IMR-90 (cell line): ENCODE measurements at regions not wholly inside any gene's neighbourhood (a gene's known extent, or its start where the extent isn't known, plus 50 kb on each side); places are given as distances from the start of the nearest gene placed in this dataset.

ENCODE experiments used
- ATAC-seq: fragments of 200-7000 bp; cut with Tn5 transposase; 2 replicates; pipeline ENCODE4 v1.9.1; 2020; ENCODE audit warnings: low read depth, mild to moderate bottlenecking, moderate library complexity
- BruUV-seq: library from RNA; stranded (reverse); fragments of 400-500 nt; replicated peaks from 2 replicates; lab custom pipeline; 2021; lab: Mats Ljungman, UMichigan
- CTCF ChIA-PET: fragments of 300-600 bp; formaldehyde crosslinking; extraction: SDS; loops from one replicate; lab custom pipeline; 2021; ENCODE audit warnings: antibody characterized with exemption; lab: Yijun Ruan, JAX
- POLR2A ChIA-PET: fragments of 300-600 bp; sonication (Branson Sonifier 250); formaldehyde crosslinking; loops from one replicate; lab custom pipeline; 2022; ENCODE audit warnings: antibody characterized with exemption; ENCODE audit not compliant: unreplicated experiment; lab: Charles Lee
- DNase-seq: peaks from one replicate; pipeline ENCODE4 v3.0.0; 2013
- H2AFZ ChIP-seq: replicated peaks from 2 replicates; pipeline ENCODE3; 2013; ENCODE audit warnings: low read length, mild to moderate bottlenecking; ENCODE audit not compliant: poor library complexity
- H2AK5ac ChIP-seq: 2 replicates; pipeline ENCODE4 v1.6.1; 2013; ENCODE audit warnings: low read depth, low read length, inconsistent platforms
- H2AK9ac ChIP-seq: replicated peaks from 2 replicates; pipeline ENCODE3; 2013; ENCODE audit warnings: mild to moderate bottlenecking, low read depth, low read length, moderate library complexity; ENCODE audit not compliant: poor library complexity
- H2BK120ac ChIP-seq: 2 replicates; pipeline ENCODE4 v1.6.1; 2013; ENCODE audit warnings: low read depth, low read length, inconsistent platforms
- H2BK15ac ChIP-seq: 3 replicates; pipeline ENCODE4 v1.6.1; 2013; ENCODE audit warnings: low read depth, low read length, inconsistent platforms
- H2BK20ac ChIP-seq: 2 replicates; pipeline ENCODE4 v1.6.1; 2013; ENCODE audit warnings: low read depth, mild to moderate bottlenecking, inconsistent platforms, low read length, moderate library complexity
- H2BK5ac ChIP-seq: 2 replicates; pipeline ENCODE4 v1.6.1; 2013; ENCODE audit warnings: mild to moderate bottlenecking, low read depth, low read length, inconsistent platforms; ENCODE audit not compliant: poor library complexity, severe bottlenecking
- H3K14ac ChIP-seq: replicated peaks from 2 replicates; pipeline ENCODE4 v1.6.1; 2013; ENCODE audit warnings: low read depth, low read length, inconsistent platforms
- H3K18ac ChIP-seq: 2 replicates; pipeline ENCODE4 v1.6.1; 2013; ENCODE audit warnings: low read depth, low read length, control low read depth
- H3K23ac ChIP-seq: 2 replicates; pipeline ENCODE4 v1.6.1; 2013; ENCODE audit warnings: low read depth, low read length, inconsistent platforms
- H3K27ac ChIP-seq: 2 replicates; pipeline ENCODE4 v1.5.1; 2013; ENCODE audit warnings: mild to moderate bottlenecking, control low read depth, low read length; ENCODE audit not compliant: insufficient read depth
- H3K27me3 ChIP-seq: 2 replicates; pipeline ENCODE4 v1.6.1; 2013; ENCODE audit warnings: low read length; ENCODE audit not compliant: control insufficient read depth, insufficient read depth
- H3K36me3 ChIP-seq: 2 replicates; pipeline ENCODE4 v1.6.1; 2013; ENCODE audit warnings: low read length, mixed read lengths; ENCODE audit not compliant: control insufficient read depth, insufficient read depth
- H3K4ac ChIP-seq: 2 replicates; pipeline ENCODE4 v1.6.1; 2013; ENCODE audit warnings: low read depth, low read length, inconsistent platforms
- H3K4me1 ChIP-seq: 2 replicates; pipeline ENCODE4 v1.6.1; 2013; ENCODE audit warnings: low read length, mixed read lengths; ENCODE audit not compliant: control insufficient read depth, insufficient read depth
- H3K4me2 ChIP-seq: 2 replicates; pipeline ENCODE4 v1.6.1; 2013; ENCODE audit warnings: low read depth, mild to moderate bottlenecking, control low read depth, low read length, moderate library complexity
- H3K4me3 ChIP-seq: 2 replicates; pipeline ENCODE4 v1.5.1; 2013; ENCODE audit warnings: low read depth, mild to moderate bottlenecking, control low read depth, low read length, moderate library complexity; ENCODE audit not compliant: insufficient read depth
- H3K56ac ChIP-seq: 2 replicates; pipeline ENCODE4 v1.6.1; 2013; ENCODE audit warnings: low read length, inconsistent platforms; ENCODE audit not compliant: insufficient read depth; ENCODE audit errors: extremely low read depth
- H3K79me1 ChIP-seq, 2 experiments: 2 replicates each; pipeline ENCODE4 v1.6.1; 2013; ENCODE audit warnings: low read length in 2 of 2, inconsistent platforms in 1 of 2, low read depth in 1 of 2
- H3K9ac ChIP-seq: 2 replicates; pipeline ENCODE4 v1.6.1; 2013; ENCODE audit warnings: low read depth, low read length, control low read depth
- H3K9me1 ChIP-seq: 2 replicates; pipeline ENCODE4 v1.6.1; 2013; ENCODE audit warnings: low read length, inconsistent platforms; ENCODE audit not compliant: insufficient read depth
- H3K9me3 ChIP-seq: 2 replicates; pipeline ENCODE4 v1.6.1; 2013; ENCODE audit warnings: low read length; ENCODE audit not compliant: control insufficient read depth, insufficient read depth
- H4K20me1 ChIP-seq: 2 replicates; pipeline ENCODE4 v1.6.1; 2013; ENCODE audit warnings: low read length, inconsistent platforms; ENCODE audit not compliant: insufficient read depth
- H4K5ac ChIP-seq: 2 replicates; pipeline ENCODE4 v1.6.1; 2013; ENCODE audit warnings: mild to moderate bottlenecking, low read depth, low read length, control low read depth
- H4K8ac ChIP-seq, 2 experiments: 2 replicates each; pipeline ENCODE4 v1.6.1; 2013; ENCODE audit warnings: low read depth in 2 of 2, low read length in 2 of 2, control low read depth in 1 of 2, inconsistent platforms in 1 of 2
- H4K91ac ChIP-seq: 2 replicates; pipeline ENCODE4 v1.6.1; 2013; ENCODE audit warnings: low read depth, low read length, inconsistent platforms; ENCODE audit not compliant: insufficient read depth
- MAFK ChIP-seq: IDR thresholded peaks from 2 replicates; pipeline ENCODE4 v1.6.1; 2012; ENCODE audit warnings: low read depth, low read length, improper control_type of control experiment
- MAZ ChIP-seq: IDR thresholded peaks from 2 replicates; pipeline ENCODE4 v1.6.1; 2012; ENCODE audit warnings: low read depth, mild to moderate bottlenecking, low read length, improper control_type of control experiment, moderate library complexity, borderline replicate concordance
- SMC3 ChIP-seq: fragments of 150-350 bp; IDR thresholded peaks from 2 replicates; pipeline ENCODE4 v1.6.1; 2016; ENCODE audit warnings: low read depth, mild to moderate bottlenecking, antibody characterized with exemption, low read length, moderate library complexity
- WGBS, 2 experiments: methylation state at CpG; one replicate each; pipeline versions ENCODE4 v1.1.5 to v1.1.7; 2013; ENCODE audit warnings: missing lambda C conversion rate in 2 of 2; ENCODE audit not compliant: insufficient read length in 1 of 2; ENCODE audit errors: extremely low coverage in 2 of 2; 5-methylcytosine and 5-hydroxymethylcytosine counted together
- dilution Hi-C: fragments of 300-500 bp; cut with HindIII; formaldehyde crosslinking; loops from one replicate; pipeline ENCODE4 v1.14.3; 2018; ENCODE audit warnings: low sequenced_read_pairs; ENCODE audit not compliant: unreplicated experiment
- in situ Hi-C: fragments of 300-500 bp; cut with MboI; formaldehyde crosslinking; loops from 3 replicates; pipeline ENCODE4 v1.14.3; 2019; ENCODE audit warnings: low sequenced_read_pairs, inconsistent platforms, mixed read lengths
- intact Hi-C: fragments of 100-400 bp; cut with micrococcal nuclease; formaldehyde crosslinking; loops from 2 replicates; pipeline ENCODE4 v1.10.0; 2022

GRCh38 chr16:79728048-79728922 is 127.7 kb upstream of the MAF start:
- no peak overlapping the region for H3K9ac ChIP-seq
- TF ChIP-seq SMC3, result no peak
- TF ChIP-seq MAFK, result peak; percentile 78
- no peak for TF ChIP-seq MAZ
- no peak overlapping the region for H2BK15ac ChIP-seq
- no peak overlapping the region for H3K14ac ChIP-seq
- H3K56ac ChIP-seq, result no peak overlapping the region
- no peak overlapping the region for H2BK5ac ChIP-seq
- ATAC-seq (no peak), DNase-seq (no peak)
- no peak overlapping the region for H4K91ac ChIP-seq
- no peak overlapping the region for H3K4ac ChIP-seq
- H3K36me3 ChIP-seq, result no peaks in the 10 kb centered on the region
- no peaks in the 10 kb centered on the region for H3K9me1 ChIP-seq
- no peak overlapping the region for H2AFZ ChIP-seq
- no peaks in the 10 kb centered on the region for H3K4me1 ChIP-seq
- no peak overlapping the region for H2BK20ac ChIP-seq
- H4K5ac ChIP-seq, result no peak overlapping the region
- ChIA-PET CTCF (no interaction called here), POLR2A (no interaction called here)
- no peak overlapping the region for H3K18ac ChIP-seq
- no peak overlapping the region for H2AK5ac ChIP-seq
- no CpG with 5 or more reads among the region's 4 CpGs for WGBS, 2 experiments
- no peak overlapping the region for H3K4me2 ChIP-seq
- no peak overlapping the region for H3K23ac ChIP-seq
- H2BK120ac ChIP-seq, result no peak overlapping the region
- no peak overlapping the region for H3K27ac ChIP-seq
- in situ Hi-C loops (no loop called here), dilution Hi-C loops (no loop called here), intact Hi-C loops (no loop called here)
- peaks cover 11% of the 10 kb centered on the region for H3K9me3 ChIP-seq
- no peaks in the 10 kb centered on the region for H3K79me1 ChIP-seq
- no peak overlapping the region for H2AK9ac ChIP-seq
- no peak overlapping the region for H3K4me3 ChIP-seq
- H3K27me3 ChIP-seq, result no peaks in the 10 kb centered on the region
- no TSS peak for BruUV-seq
- H4K20me1 ChIP-seq, result no peaks in the 10 kb centered on the region
- no peak overlapping the region for H4K8ac ChIP-seq
